GM12865 (cell line): ENCODE measurements at regions not wholly inside any gene's neighbourhood (a gene's known extent, or its start where the extent isn't known, plus 50 kb on each side); places are given as distances from the start of the nearest gene placed in this dataset.

Experiments
- DNase-seq: peaks from one replicate; pipeline ENCODE4 v3.0.0; 2010; ENCODE audit warnings: low read depth
- H3K4me3 ChIP-seq: 2 replicates; pipeline ENCODE4 v1.5.1; 2011; ENCODE audit warnings: mild to moderate bottlenecking, low read depth, low read length, control low read depth
- TF ChIP-seq, protein P1 (sequence below): IDR thresholded peaks from 2 replicates; pipeline ENCODE4 v1.5.1; 2011; ENCODE audit warnings: low read length, control low read depth, low read depth, inconsistent platforms; ENCODE audit not compliant: insufficient read depth; ENCODE audit errors: missing control alignments

DNA sequence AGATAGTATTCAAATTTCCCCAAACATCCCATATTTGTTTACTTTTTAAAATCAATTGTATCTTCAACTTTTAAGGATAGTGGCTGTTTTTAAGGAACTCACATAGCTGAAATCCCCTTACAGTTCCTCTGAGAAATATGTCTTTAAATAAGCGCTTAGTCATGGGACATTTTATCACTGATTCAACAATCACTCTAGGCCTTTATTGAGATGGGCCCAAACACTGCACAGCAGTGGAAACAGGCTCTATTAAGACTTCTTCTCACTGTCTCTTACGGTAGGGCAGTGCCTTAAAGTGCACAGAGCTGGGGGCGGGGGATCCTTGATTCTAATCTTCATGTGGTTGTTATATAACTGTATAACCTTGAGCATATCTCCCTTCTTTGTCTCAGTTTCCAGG lies 59.8 kb upstream of the RREB1 start:
- TF ChIP-seq, protein P1, sequence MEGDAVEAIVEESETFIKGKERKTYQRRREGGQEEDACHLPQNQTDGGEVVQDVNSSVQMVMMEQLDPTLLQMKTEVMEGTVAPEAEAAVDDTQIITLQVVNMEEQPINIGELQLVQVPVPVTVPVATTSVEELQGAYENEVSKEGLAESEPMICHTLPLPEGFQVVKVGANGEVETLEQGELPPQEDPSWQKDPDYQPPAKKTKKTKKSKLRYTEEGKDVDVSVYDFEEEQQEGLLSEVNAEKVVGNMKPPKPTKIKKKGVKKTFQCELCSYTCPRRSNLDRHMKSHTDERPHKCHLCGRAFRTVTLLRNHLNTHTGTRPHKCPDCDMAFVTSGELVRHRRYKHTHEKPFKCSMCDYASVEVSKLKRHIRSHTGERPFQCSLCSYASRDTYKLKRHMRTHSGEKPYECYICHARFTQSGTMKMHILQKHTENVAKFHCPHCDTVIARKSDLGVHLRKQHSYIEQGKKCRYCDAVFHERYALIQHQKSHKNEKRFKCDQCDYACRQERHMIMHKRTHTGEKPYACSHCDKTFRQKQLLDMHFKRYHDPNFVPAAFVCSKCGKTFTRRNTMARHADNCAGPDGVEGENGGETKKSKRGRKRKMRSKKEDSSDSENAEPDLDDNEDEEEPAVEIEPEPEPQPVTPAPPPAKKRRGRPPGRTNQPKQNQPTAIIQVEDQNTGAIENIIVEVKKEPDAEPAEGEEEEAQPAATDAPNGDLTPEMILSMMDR, result no peak
- no peak overlapping the region for H3K4me3 ChIP-seq
- no peak for DNase-seq

DNA sequence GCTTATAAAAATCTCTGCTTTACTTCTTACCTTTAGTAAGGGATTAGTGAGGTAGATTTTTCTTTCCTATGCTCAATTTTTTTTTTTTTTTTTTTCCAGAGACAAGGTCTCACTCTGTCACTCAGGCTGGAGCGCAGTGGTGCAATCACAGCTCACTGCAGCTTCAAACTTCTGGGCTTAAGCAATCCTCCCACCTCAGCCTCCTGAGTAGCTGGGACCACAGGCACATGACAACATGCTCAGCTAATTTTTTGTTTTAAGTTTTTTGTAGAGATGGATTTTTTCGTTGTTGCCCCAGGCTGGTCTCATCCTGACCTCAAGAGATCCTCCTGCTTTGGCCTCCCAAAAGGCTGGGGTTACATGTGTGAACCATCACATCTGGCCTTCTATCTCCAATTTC lies 58.9 kb upstream of the RREB1 start:
- TF ChIP-seq, protein P1, result no peak
- DNase-seq, result no peak
- no peak overlapping the region for H3K4me3 ChIP-seq

DNA sequence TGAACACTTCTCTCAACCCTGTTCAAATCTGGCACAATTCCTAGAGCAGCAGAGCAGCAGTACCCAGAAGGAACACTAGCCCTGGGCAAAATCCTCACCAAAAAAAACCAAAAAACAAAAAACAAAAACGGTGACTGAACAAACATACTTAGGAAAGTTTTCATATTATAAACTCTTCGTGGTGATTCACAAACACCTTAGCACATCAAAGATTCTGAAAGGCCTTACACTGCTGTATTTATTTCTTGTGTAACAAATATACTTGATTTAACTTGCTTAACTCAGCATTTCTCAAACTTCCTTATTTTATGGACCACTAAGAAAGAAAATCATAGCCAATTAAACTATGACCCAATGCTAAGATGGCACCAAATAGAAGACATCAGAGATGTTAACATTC lies 57.8 kb upstream of the RREB1 start:
- no peak overlapping the region for H3K4me3 ChIP-seq
- TF ChIP-seq, protein P1, result no peak
- no peak for DNase-seq

DNA sequence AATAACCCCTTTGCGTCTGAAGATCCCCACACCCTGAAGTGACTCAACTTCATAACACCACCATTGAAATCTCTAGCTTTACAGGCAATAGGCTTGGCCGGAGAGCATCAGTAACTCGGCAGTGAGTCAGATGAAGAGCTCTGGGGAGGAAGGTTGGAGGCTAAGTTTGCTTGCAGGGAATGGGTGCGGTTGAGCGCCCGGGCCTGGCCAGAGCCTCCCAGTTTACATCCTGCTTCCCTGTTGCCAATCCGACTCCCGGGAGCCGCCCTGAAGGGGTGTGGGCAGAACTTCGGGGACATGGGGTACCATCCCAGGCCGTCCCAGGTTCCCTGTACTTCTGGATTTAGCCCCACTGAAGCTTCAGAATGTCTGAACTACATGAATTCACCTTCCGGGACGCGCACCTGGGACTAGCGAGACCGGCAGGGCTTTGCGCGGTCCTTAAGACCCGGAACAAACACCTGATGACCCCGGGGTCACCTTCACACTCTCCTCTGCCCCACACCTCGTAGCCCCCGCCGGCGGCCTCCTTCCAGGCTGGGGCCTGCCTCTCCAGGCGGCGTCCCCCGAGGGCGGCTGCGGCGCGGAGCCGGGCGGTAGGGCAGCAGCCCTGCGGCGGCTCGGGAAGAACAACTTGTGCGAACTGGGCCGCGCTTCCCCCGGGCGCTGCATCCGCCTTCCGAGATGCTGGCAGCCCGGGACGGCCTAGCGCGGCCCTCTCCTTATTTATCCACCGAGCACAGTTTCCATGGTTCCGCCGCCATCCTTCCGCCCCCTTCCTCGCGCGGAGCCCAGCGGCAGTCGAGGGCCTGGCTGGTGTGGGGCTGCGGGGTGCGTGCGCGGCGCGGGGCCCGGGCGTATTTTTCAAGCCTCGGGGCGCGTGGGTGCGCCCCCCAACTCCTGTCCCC lies 56.6 kb upstream of the RREB1 start:
- peak overlapping the region; percentile 62 for H3K4me3 ChIP-seq
- TF ChIP-seq, protein P1, result no peak
- DNase-seq, result peak; percentile 33

DNA sequence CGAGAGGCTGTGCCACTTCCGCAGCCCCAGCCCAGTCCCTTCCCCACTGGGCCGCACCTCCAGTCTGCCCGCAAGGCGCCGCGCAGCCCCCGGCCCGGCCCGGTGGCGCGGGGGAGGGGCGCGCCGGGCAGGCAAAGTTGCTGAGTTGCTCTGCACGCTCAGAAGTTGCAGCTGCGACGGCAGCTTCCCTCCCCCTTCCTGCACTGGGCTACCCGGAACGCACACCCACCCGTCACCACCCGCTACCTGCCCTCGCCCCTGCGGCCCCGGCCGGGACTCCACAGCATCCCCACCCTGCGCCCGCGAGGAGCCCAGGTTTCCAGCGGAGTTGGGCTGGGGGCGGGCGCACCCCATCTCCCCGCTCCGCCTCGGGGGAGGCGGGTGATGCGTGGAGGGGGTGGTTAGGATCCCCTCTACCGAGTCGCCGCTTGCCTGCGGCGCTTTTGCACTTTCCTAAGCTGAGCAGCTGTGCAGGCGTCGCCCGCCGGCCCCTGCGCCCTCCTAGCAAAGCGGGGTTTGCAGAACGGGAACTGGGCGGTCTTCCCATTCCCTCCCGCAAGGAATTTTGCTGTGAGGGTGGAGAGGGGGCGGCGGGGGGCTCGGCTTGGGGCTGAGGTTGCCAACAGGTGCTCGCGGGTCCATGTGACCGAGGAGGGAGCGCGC lies 55.9 kb upstream of the RREB1 start:
- H3K4me3 ChIP-seq, result peak overlapping the region; percentile 62
- TF ChIP-seq, protein P1, result no peak
- peak; percentile 39 for DNase-seq

DNA sequence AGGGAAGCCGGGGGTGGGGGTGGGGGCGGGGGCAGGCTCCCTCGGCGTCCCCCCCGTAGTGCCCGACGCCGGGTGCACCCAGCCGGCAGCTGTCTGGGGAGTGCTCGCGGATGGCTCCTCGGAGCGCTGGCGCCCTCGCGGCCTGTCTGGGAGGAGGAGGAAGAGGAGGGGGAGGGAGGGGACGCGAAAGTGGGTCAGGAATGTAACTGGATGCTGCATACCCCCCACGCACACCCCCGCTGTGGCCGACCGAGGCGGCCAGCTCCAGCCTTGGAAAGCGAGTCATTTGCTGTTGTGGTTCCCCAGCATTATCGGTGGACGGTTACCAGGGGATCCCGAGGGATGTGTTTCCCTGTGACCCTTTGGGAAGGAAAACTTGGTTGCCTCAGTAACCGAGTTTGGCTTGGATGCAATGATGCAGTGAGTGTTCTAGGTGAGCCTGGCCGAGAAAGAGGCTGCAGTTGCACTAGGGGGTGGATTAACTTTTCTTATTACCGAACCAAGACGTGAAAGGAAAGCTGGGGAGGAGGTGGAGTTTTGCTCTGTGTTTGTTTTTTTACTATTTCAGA lies 55.2 kb upstream of the RREB1 start:
- TF ChIP-seq, protein P1, result no peak
- no peak for DNase-seq
- peak overlapping the region; percentile 62; the same call in 1 of the 2 replicates for H3K4me3 ChIP-seq
